ENCODE measurements at regions not wholly inside any gene's neighbourhood (a gene's known extent, or its start where the extent isn't known, plus 50 kb on each side); places are given as distances from the start of the nearest gene placed in this dataset.

DNA sequence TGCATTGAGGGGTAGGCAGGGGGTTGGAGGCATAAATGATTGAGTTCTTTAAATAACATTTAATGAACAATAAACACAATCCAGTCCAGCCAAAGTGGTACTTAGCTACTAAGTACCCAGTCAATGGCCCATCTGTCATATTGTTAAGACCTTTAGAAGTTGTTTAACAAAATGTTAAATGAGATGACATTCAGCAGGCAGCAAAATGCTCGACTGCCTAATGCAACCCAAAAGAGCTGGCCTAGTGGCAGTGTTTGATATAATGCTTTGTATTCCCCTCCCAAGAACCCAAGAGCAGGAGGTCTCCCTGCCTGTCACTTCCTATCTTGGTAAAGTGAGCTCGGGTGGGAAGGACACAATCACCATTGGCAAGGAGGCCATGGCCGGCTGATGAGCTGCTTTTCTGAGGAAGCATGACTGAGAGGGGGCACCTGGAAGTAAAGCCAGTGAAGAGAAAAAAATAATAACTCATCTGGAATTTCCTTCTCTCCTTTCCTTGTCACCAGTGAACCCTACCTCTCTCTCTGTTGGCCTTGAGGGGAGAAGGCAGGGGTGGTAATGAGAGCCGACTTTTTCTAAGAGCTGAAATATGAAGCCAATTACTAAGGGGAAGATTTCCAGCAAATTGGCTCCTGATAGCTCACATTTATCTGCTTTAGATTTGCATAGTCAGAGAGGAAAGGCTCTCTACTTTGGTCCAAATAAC is 140.6 kb downstream of the C1D start:
- H3K4me3 ChIP-seq (ENCODE audit: low read length, poor library complexity, severe bottlenecking) = no peak overlapping the region
- no peak overlapping the region for H3K4me2 ChIP-seq (ENCODE audit: low read depth, low read length, poor library complexity, severe bottlenecking)
- H2AFZ ChIP-seq (ENCODE audit: low read length) = no peak overlapping the region
- H3K27me3 ChIP-seq (ENCODE audit: insufficient read depth, low read length, poor library complexity, severe bottlenecking) = no peaks in the 10 kb centered on the region
- no peaks in the 10 kb centered on the region for H4K20me1 ChIP-seq (ENCODE audit: insufficient read depth, low read length, poor library complexity, severe bottlenecking)
- no peaks in the 10 kb centered on the region for H3K9me3 ChIP-seq (ENCODE audit: insufficient read depth, low read depth, low read length)
- H3K4me1 ChIP-seq (ENCODE audit: insufficient read depth, low read length, poor library complexity, severe bottlenecking) = no peaks in the 10 kb centered on the region
- no peaks in the 10 kb centered on the region for H3K9me2 ChIP-seq (replicated peaks; ENCODE audit: low read depth, low read length)
- no peaks in the 10 kb centered on the region for H3K79me2 ChIP-seq (ENCODE audit: insufficient read depth, low read length)
- H3F3A ChIP-seq (ENCODE audit: low read depth) = no peaks in the 10 kb centered on the region
- TF ChIP-seq EZH2phosphoT487 (IDR thresholded peaks at IDR 0.05; ENCODE audit: borderline replicate concordance) = no peak
- TF ChIP-seq, protein P1, sequence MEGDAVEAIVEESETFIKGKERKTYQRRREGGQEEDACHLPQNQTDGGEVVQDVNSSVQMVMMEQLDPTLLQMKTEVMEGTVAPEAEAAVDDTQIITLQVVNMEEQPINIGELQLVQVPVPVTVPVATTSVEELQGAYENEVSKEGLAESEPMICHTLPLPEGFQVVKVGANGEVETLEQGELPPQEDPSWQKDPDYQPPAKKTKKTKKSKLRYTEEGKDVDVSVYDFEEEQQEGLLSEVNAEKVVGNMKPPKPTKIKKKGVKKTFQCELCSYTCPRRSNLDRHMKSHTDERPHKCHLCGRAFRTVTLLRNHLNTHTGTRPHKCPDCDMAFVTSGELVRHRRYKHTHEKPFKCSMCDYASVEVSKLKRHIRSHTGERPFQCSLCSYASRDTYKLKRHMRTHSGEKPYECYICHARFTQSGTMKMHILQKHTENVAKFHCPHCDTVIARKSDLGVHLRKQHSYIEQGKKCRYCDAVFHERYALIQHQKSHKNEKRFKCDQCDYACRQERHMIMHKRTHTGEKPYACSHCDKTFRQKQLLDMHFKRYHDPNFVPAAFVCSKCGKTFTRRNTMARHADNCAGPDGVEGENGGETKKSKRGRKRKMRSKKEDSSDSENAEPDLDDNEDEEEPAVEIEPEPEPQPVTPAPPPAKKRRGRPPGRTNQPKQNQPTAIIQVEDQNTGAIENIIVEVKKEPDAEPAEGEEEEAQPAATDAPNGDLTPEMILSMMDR (conservative IDR thresholded peaks at IDR 0.05; ENCODE audit: low read length) = no peak
- no peaks in the 10 kb centered on the region for H3K36me3 ChIP-seq (ENCODE audit: insufficient read depth, low read length)
- H3K9ac ChIP-seq (ENCODE audit: low read depth, low read length, poor library complexity, severe bottlenecking) = no peak overlapping the region

DNA sequence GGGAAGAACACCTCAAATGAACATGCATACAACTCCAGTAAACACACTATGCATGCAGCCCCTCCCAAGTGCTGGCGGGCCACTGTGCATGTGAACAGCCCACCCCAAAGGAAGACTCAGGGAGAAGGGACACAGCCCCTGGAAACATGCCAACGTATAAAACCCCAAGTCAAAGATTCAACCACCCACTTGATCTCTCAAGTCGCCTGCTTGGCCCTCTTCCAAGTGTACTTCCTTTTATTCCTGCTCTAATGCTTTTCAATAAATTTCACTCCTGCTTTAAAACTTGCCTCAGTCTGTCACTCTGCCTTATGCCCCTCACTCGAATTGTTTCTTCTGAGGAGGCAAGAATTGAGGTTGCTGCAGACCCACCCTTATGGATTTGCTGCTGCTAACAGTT is 139.1 kb downstream of the C1D start:
- Histone ChIP-seq H3K4me2 (ENCODE audit: low read depth, low read length, poor library complexity, severe bottlenecking) (no peak overlapping the region), H3K9ac (ENCODE audit: low read depth, low read length, poor library complexity, severe bottlenecking) (no peak overlapping the region), H3K4me1 (ENCODE audit: insufficient read depth, low read length, poor library complexity, severe bottlenecking) (no peaks in the 10 kb centered on the region), H3K9me2 (replicated peaks; ENCODE audit: low read depth, low read length) (no peaks in the 10 kb centered on the region), H3K27me3 (ENCODE audit: insufficient read depth, low read length, poor library complexity, severe bottlenecking) (no peaks in the 10 kb centered on the region), H3K79me2 (ENCODE audit: insufficient read depth, low read length) (no peaks in the 10 kb centered on the region), H3F3A (ENCODE audit: low read depth) (no peaks in the 10 kb centered on the region), H4K20me1 (ENCODE audit: insufficient read depth, low read length, poor library complexity, severe bottlenecking) (no peaks in the 10 kb centered on the region), H2AFZ (ENCODE audit: low read length) (no peak overlapping the region), H3K4me3 (ENCODE audit: low read length, poor library complexity, severe bottlenecking) (no peak overlapping the region), H3K36me3 (ENCODE audit: insufficient read depth, low read length) (no peaks in the 10 kb centered on the region), H3K9me3 (ENCODE audit: insufficient read depth, low read depth, low read length) (no peaks in the 10 kb centered on the region)
- TF ChIP-seq, protein P1 (conservative IDR thresholded peaks at IDR 0.05; ENCODE audit: low read length) = no peak
- TF ChIP-seq EZH2phosphoT487 (IDR thresholded peaks at IDR 0.05; ENCODE audit: borderline replicate concordance) = no peak

DNA sequence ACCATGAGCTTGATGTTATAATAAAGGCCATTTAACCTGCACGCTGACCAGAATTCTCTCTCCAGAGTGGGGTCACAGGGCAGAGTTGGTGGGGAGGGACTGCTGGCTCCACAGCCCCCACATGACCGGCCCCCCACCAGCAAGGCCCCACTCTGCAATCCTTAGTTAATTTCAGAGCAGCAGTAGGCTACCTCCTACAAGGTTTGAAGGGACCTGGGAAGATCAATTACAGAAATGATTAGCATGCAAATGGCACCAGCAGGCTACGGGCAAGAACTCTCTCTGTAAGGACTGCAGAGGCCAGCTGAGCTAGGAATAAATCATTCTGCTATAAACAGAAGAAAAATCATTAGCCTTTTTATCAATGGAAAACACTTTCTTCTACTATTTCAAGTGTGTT is 135.3 kb downstream of the C1D start:
- H3K4me3 ChIP-seq (ENCODE audit: low read length, poor library complexity, severe bottlenecking) = no peak overlapping the region
- no peaks in the 10 kb centered on the region for H3K9me2 ChIP-seq (replicated peaks; ENCODE audit: low read depth, low read length)
- no peaks in the 10 kb centered on the region for H4K20me1 ChIP-seq (ENCODE audit: insufficient read depth, low read length, poor library complexity, severe bottlenecking)
- no peaks in the 10 kb centered on the region for H3F3A ChIP-seq (ENCODE audit: low read depth)
- H3K9ac ChIP-seq (ENCODE audit: low read depth, low read length, poor library complexity, severe bottlenecking) = no peak overlapping the region
- no peaks in the 10 kb centered on the region for H3K9me3 ChIP-seq (ENCODE audit: insufficient read depth, low read depth, low read length)
- no peaks in the 10 kb centered on the region for H3K79me2 ChIP-seq (ENCODE audit: insufficient read depth, low read length)
- H2AFZ ChIP-seq (ENCODE audit: low read length) = no peak overlapping the region
- no peaks in the 10 kb centered on the region for H3K4me1 ChIP-seq (ENCODE audit: insufficient read depth, low read length, poor library complexity, severe bottlenecking)
- no peaks in the 10 kb centered on the region for H3K36me3 ChIP-seq (ENCODE audit: insufficient read depth, low read length)
- no peaks in the 10 kb centered on the region for H3K27me3 ChIP-seq (ENCODE audit: insufficient read depth, low read length, poor library complexity, severe bottlenecking)
- TF ChIP-seq, protein P1 (conservative IDR thresholded peaks at IDR 0.05; ENCODE audit: low read length) = no peak
- TF ChIP-seq EZH2phosphoT487 (IDR thresholded peaks at IDR 0.05; ENCODE audit: borderline replicate concordance) = no peak
- no peak overlapping the region for H3K4me2 ChIP-seq (ENCODE audit: low read depth, low read length, poor library complexity, severe bottlenecking)
